ENCODE measurements at regions not wholly inside any gene's neighbourhood (a gene's known extent, or its start where the extent isn't known, plus 50 kb on each side); places are given as distances from the start of the nearest gene placed in this dataset.

- no peak overlapping the region for H3K4me3 Mint-ChIP-seq (ENCODE audit: unreplicated experiment)
- H3K36me3 Mint-ChIP-seq (ENCODE audit: insufficient read depth, unreplicated experiment), result no peaks in the 10 kb centered on the region
- H3K4me1 Mint-ChIP-seq (ENCODE audit: low read depth, unreplicated experiment), result no peaks in the 10 kb centered on the region
- no peaks in the 10 kb centered on the region for H3K4me1 ChIP-seq
- ChIA-PET CTCF (no interaction called here), POLR2A (no interaction called here)
- H3K9me3 ChIP-seq, result no peaks in the 10 kb centered on the region
- no TSS peak for BruUV-seq (replicated peaks)
- TF ChIP-seq CTCF (IDR thresholded peaks at IDR 0.05; ENCODE audit: insufficient read depth in 1 of 2, low read depth in 1 of 2, low read length in 1 of 2, severe bottlenecking in 1 of 2, unreplicated experiment in 1 of 2), result no peak
- H3K27me3 ChIP-seq (replicated peaks; ENCODE audit: control insufficient read depth, insufficient read depth, low read length), result no peaks in the 10 kb centered on the region
- DNase-seq, result no peak
- intact Hi-C loops (cut with micrococcal nuclease; ENCODE audit: unreplicated experiment), result no loop called here
- H3K9me3 Mint-ChIP-seq (ENCODE audit: unreplicated experiment), result no peaks in the 10 kb centered on the region
- no peaks in the 10 kb centered on the region for H3K27me3 Mint-ChIP-seq (ENCODE audit: insufficient read depth, unreplicated experiment)
- H3K36me3 ChIP-seq (ENCODE audit: control insufficient read depth, insufficient read depth, low read length), result no peaks in the 10 kb centered on the region
- H3K27ac Mint-ChIP-seq (ENCODE audit: unreplicated experiment), result no peak overlapping the region
- H3K4me3 ChIP-seq (ENCODE audit: low read depth, low read length), result no peak overlapping the region
Observed at GRCh38 chr13:34340534-34340933, 522.6 kb downstream of the RFC3 start.

GRCh38 chr13:34343413-34343940 lies 525.5 kb downstream of the RFC3 start:
- no peak overlapping the region for H3K4me3 Mint-ChIP-seq (ENCODE audit: unreplicated experiment)
- H3K9me3 Mint-ChIP-seq (ENCODE audit: unreplicated experiment), result no peaks in the 10 kb centered on the region
- no peaks in the 10 kb centered on the region for H3K27me3 Mint-ChIP-seq (ENCODE audit: insufficient read depth, unreplicated experiment)
- no peaks in the 10 kb centered on the region for H3K36me3 ChIP-seq (ENCODE audit: control insufficient read depth, insufficient read depth, low read length)
- no peaks in the 10 kb centered on the region for H3K4me1 ChIP-seq
- H3K4me1 Mint-ChIP-seq (ENCODE audit: low read depth, unreplicated experiment), result no peaks in the 10 kb centered on the region
- H3K36me3 Mint-ChIP-seq (ENCODE audit: insufficient read depth, unreplicated experiment), result no peaks in the 10 kb centered on the region
- no peak for TF ChIP-seq CTCF (IDR thresholded peaks at IDR 0.05; ENCODE audit: insufficient read depth in 1 of 2, low read depth in 1 of 2, low read length in 1 of 2, severe bottlenecking in 1 of 2, unreplicated experiment in 1 of 2)
- intact Hi-C loops (cut with micrococcal nuclease; ENCODE audit: unreplicated experiment), result no loop called here
- no peaks in the 10 kb centered on the region for H3K27me3 ChIP-seq (replicated peaks; ENCODE audit: control insufficient read depth, insufficient read depth, low read length)
- ChIA-PET POLR2A (no interaction called here), CTCF (no interaction called here)
- H3K27ac Mint-ChIP-seq (ENCODE audit: unreplicated experiment), result no peak overlapping the region
- BruUV-seq (replicated peaks), result no TSS peak
- peaks cover 2% of the 10 kb centered on the region; the same call in 1 of the 2 replicates for H3K9me3 ChIP-seq
- DNase-seq, result no peak
- no peak overlapping the region for H3K4me3 ChIP-seq (ENCODE audit: low read depth, low read length)

- Histone ChIP-seq H3K36me3 (ENCODE audit: control insufficient read depth, insufficient read depth, low read length) (no peaks in the 10 kb centered on the region), H3K4me1 (no peaks in the 10 kb centered on the region), H3K27me3 (replicated peaks; ENCODE audit: control insufficient read depth, insufficient read depth, low read length) (no peaks in the 10 kb centered on the region), H3K4me3 (ENCODE audit: low read depth, low read length) (no peak overlapping the region), H3K9me3 (peaks cover 2% of the 10 kb centered on the region; the same call in 1 of the 2 replicates)
- Mint-ChIP-seq H3K4me3 (ENCODE audit: unreplicated experiment) (no peak overlapping the region), H3K9me3 (ENCODE audit: unreplicated experiment) (no peaks in the 10 kb centered on the region), H3K27ac (ENCODE audit: unreplicated experiment) (no peak overlapping the region), H3K36me3 (ENCODE audit: insufficient read depth, unreplicated experiment) (no peaks in the 10 kb centered on the region), H3K27me3 (ENCODE audit: insufficient read depth, unreplicated experiment) (no peaks in the 10 kb centered on the region), H3K4me1 (ENCODE audit: low read depth, unreplicated experiment) (no peaks in the 10 kb centered on the region)
- intact Hi-C loops (cut with micrococcal nuclease; ENCODE audit: unreplicated experiment), result no loop called here
- BruUV-seq (replicated peaks), result no TSS peak
- DNase-seq, result no peak
- ChIA-PET CTCF (no interaction called here), POLR2A (no interaction called here)
- TF ChIP-seq CTCF (IDR thresholded peaks at IDR 0.05; ENCODE audit: insufficient read depth in 1 of 2, low read depth in 1 of 2, low read length in 1 of 2, severe bottlenecking in 1 of 2, unreplicated experiment in 1 of 2), result no peak
Observed at GRCh38 chr13:34344816-34345215, 526.9 kb downstream of the RFC3 start.

Data from Caco-2 (cell line).